ENCODE measurements at regions not wholly inside any gene's neighbourhood (a gene's known extent, or its start where the extent isn't known, plus 50 kb on each side); places are given as distances from the start of the nearest gene placed in this dataset.
A peak's percentile ranks its signal among the peaks of the same experiment; 100 is the strongest.
"Not testable (repeated sequence)": the region's sequence is repeated elsewhere in the genome, so short reads cannot be mapped to it uniquely, and the experiment has no call there.

- no peak for TF ChIP-seq CTCF (IDR thresholded peaks at IDR 0.05)
Observed at GRCh38 chr14:83918546-83918945, 1611.4 kb upstream of the FLRT2 start.

DNA sequence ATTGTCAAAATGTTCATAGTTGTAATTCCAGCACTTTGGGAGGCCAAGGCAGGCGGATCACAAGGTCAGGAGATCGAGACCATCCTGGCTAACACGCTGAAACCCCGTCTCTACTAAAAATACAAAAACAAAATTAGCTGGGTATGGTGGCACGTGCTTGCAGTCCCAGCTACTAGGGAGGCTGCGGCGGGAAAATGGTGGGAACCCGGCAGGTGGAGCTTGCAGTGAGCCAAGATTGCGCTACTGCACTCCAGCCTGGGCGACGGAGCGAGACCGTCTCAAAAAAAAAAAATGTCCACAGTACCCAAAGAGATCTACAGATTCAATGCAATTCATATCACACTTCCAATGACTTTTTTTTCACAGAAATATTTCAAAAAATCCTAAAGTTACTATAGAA is 1610.3 kb upstream of the FLRT2 start:
- intact Hi-C loops (cut with DNase I); H3K9me3 ChIP-seq; ATAC-seq; DNase-seq; H3K27ac ChIP-seq; H3K4me3 ChIP-seq; H3K4me1 ChIP-seq; H3K27me3 ChIP-seq; FAIRE-seq; H3K36me3 ChIP-seq: not testable (repeated sequence)
- 95 to 97% methylated on average over 13 of the region's 13 CpGs for WGBS, 2 donors

More at GRCh38 chr14:83918546-83918945, 1611.4 kb upstream of the FLRT2 start:
- no peaks in the 10 kb centered on the region for H3K36me3 ChIP-seq
- H3K27me3 ChIP-seq = no peaks in the 10 kb centered on the region
- intact Hi-C loops (cut with DNase I) = no loop called here
- no peak for DNase-seq
- 92 to 93% methylated on average over 2 of the region's 2 CpGs for WGBS, 2 donors
- no peak overlapping the region for H3K4me3 ChIP-seq
- no peaks in the 10 kb centered on the region for H3K4me1 ChIP-seq
- no peak for ATAC-seq
- no peak for FAIRE-seq
- no peak overlapping the region for H3K27ac ChIP-seq
- H3K9me3 ChIP-seq = no peaks in the 10 kb centered on the region

DNA sequence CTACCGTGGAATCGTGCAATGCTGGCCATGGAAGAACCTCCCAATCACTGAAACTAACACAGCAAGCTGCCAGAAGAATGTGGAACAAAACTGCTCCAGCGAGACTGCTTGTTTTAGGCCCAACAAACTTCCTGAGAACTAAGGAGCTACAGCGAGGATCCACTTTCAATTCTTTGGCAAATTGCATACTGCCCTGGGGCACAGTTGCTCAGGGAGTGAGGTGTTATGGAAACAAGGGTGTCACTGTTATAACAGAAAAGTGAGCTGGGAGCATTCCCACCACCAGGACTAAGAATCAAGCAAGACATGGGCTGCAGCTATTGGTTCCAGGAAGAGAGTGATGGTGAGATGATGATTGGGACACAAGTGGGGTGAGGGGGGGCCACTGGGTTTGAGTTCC is 1606.1 kb upstream of the FLRT2 start:
- Histone ChIP-seq H3K27me3 (no peaks in the 10 kb centered on the region), H3K36me3 (no peaks in the 10 kb centered on the region), H3K4me3 (no peak overlapping the region), H3K4me1 (no peaks in the 10 kb centered on the region), H3K9me3 (no peaks in the 10 kb centered on the region), H3K27ac (no peak overlapping the region)
- intact Hi-C loops (cut with DNase I) = no loop called here
- DNase-seq (no peak), FAIRE-seq (no peak), ATAC-seq (no peak)
- no peak for TF ChIP-seq CTCF (IDR thresholded peaks at IDR 0.05)
- 94 to 96% methylated on average over 4 of the region's 4 CpGs for WGBS, 2 donors

- Histone ChIP-seq H3K9me3 (no peaks in the 10 kb centered on the region), H3K27me3 (no peaks in the 10 kb centered on the region), H3K4me1 (no peaks in the 10 kb centered on the region), H3K36me3 (no peaks in the 10 kb centered on the region), H3K4me3 (no peak overlapping the region), H3K27ac (no peak overlapping the region)
- intact Hi-C loops (cut with DNase I) = no loop called here
- WGBS, 2 donors = 96 to 98% methylated on average over 3 of the region's 3 CpGs
- FAIRE-seq (no peak), ATAC-seq (no peak), DNase-seq (peak in 1 of 6 donors; percentile 26)
- TF ChIP-seq CTCF (IDR thresholded peaks at IDR 0.05) = no peak
Observed at GRCh38 chr14:83924259-83924658, 1605.7 kb upstream of the FLRT2 start.

DNA sequence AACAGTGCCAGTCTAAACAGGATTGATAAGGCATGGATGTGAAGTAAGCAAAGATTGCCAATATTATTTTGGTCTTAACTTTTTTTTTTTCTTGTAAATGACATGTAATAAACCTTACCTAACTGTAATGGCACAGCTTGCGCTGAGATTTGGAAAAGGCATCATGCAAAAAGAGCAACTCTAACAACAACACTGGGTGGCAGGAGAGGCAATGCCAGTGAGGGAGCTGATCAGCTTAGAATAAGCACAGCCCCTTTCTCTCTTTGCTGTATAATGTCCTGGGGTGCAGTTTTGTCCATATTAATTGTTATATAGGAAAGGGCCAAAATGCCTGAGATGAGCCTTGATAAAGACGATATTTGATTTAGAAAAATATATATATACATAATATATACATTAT is 1589.7 kb upstream of the FLRT2 start:
- no peaks in the 10 kb centered on the region for H3K36me3 ChIP-seq
- ATAC-seq (peak in 3 of 4 donors; percentile 49 to 76 (median 70)), FAIRE-seq (no peak), DNase-seq (no peak)
- intact Hi-C loops (cut with DNase I) = no loop called here
- H3K9me3 ChIP-seq = no peaks in the 10 kb centered on the region
- H3K27ac ChIP-seq = no peak overlapping the region
- no peak for TF ChIP-seq CTCF (IDR thresholded peaks at IDR 0.05)
- H3K4me3 ChIP-seq = no peak overlapping the region
- H3K4me1 ChIP-seq = no peaks in the 10 kb centered on the region
- 83 to 93% methylated on average over 2 of the region's 2 CpGs for WGBS, 2 donors
- H3K27me3 ChIP-seq = no peaks in the 10 kb centered on the region

DNA sequence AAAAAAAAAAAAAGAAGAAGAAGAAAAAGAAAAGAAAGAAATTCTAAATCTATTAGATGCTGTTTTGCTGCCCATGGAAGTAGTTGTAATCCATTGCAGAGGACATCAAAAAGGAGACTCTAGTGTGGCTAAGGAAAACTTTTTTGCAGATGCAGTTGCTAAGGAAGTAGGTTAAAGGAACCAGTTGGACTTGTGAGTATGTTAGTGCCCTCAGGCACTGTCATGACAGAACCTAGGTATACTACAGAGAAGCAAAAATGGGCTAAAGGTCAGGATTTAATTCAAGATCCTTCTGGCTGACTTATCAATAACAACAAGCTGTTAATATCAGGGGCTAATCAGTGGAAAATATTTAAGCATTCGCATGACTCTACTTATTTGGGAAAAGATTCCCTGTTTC is 1571.6 kb upstream of the FLRT2 start:
- Histone ChIP-seq H3K36me3 (no peaks in the 10 kb centered on the region), H3K4me3 (no peak overlapping the region), H3K4me1 (no peaks in the 10 kb centered on the region), H3K9me3 (no peaks in the 10 kb centered on the region), H3K27ac (no peak overlapping the region), H3K27me3 (no peaks in the 10 kb centered on the region)
- intact Hi-C loops (cut with DNase I) = no loop called here
- no peak for TF ChIP-seq CTCF (IDR thresholded peaks at IDR 0.05)
- 88 to 93% methylated on average over 1 of the region's 1 CpG for WGBS, 2 donors
- no peak for DNase-seq
- ATAC-seq = no peak
- FAIRE-seq = no peak
